CD4-positive, alpha-beta T cell treated with Interleukin-2 at 100 ng/mL for 4 hours (primary cell): ENCODE measurements at regions not wholly inside any gene's neighbourhood (a gene's known extent, or its start where the extent isn't known, plus 50 kb on each side); places are given as distances from the start of the nearest gene placed in this dataset.
A peak's percentile ranks its signal among the peaks of the same experiment; 100 is the strongest.
"Not testable (repeated sequence)": the region's sequence is repeated elsewhere in the genome, so short reads cannot be mapped to it uniquely, and the experiment has no call there.

Experiments used
- DNase-seq: peaks from one replicate; pipeline ENCODE4 v3.0.0-alpha.2; 2020; ENCODE audit warnings: low spot score

GRCh38 chr12:124706363-124706762, 139.0 kb upstream of the NCOR2 start:
- DNase-seq: no peak

GRCh38 chr12:124705545-124706138, 138.2 kb upstream of the NCOR2 start:
- no peak for DNase-seq

GRCh38 chr12:124704619-124705018, 137.2 kb upstream of the NCOR2 start:
- no peak for DNase-seq

GRCh38 chr12:124703856-124704255, 136.4 kb upstream of the NCOR2 start:
- DNase-seq: no peak

- DNase-seq: no peak
Observed at GRCh38 chr12:124702736-124703135, 135.3 kb upstream of the NCOR2 start.

GRCh38 chr12:124700810-124701592, 133.6 kb upstream of the NCOR2 start:
- DNase-seq: no peak

GRCh38 chr12:124699909-124700308, 132.5 kb upstream of the NCOR2 start:
- DNase-seq: no peak

- DNase-seq: no peak
Observed at GRCh38 chr12:124698998-124699305, 131.5 kb upstream of the NCOR2 start.

- DNase-seq: no peak
Observed at GRCh38 chr12:124698211-124698997, 131.0 kb upstream of the NCOR2 start.

- not testable (repeated sequence) for DNase-seq
Observed at GRCh38 chr12:124697722-124698121, 130.3 kb upstream of the NCOR2 start.

GRCh38 chr12:124696693-124697476, 129.5 kb upstream of the NCOR2 start:
- no peak for DNase-seq

- DNase-seq: no peak
Observed at GRCh38 chr12:124695861-124696260, 128.4 kb upstream of the NCOR2 start.

- DNase-seq: no peak
Observed at GRCh38 chr12:124694846-124695497, 127.6 kb upstream of the NCOR2 start.

GRCh38 chr12:124694250-124694649, 126.8 kb upstream of the NCOR2 start:
- peak; percentile 23 for DNase-seq

GRCh38 chr12:124693111-124693723, 125.8 kb upstream of the NCOR2 start:
- no peak for DNase-seq

GRCh38 chr12:124692443-124692842, 125.0 kb upstream of the NCOR2 start:
- no peak for DNase-seq

- DNase-seq: no peak
Observed at GRCh38 chr12:124691429-124691828, 124.0 kb upstream of the NCOR2 start.

GRCh38 chr12:124689631-124690030, 122.2 kb upstream of the NCOR2 start:
- DNase-seq: no peak

GRCh38 chr12:124688356-124688992, 121.1 kb upstream of the NCOR2 start:
- DNase-seq: no peak

GRCh38 chr12:124687917-124688316, 120.5 kb upstream of the NCOR2 start:
- DNase-seq: peak; percentile 3
